B cell (primary cell): ENCODE measurements at regions not wholly inside any gene's neighbourhood (a gene's known extent, or its start where the extent isn't known, plus 50 kb on each side); places are given as distances from the start of the nearest gene placed in this dataset.
"Not testable (repeated sequence)": the region's sequence is repeated elsewhere in the genome, so short reads cannot be mapped to it uniquely, and the experiment has no call there.

Experiments
- ATAC-seq: fragments of 200-7000 bp; cut with Tn5 transposase; one replicate; pipeline ENCODE4 v1.10.0; 2021; ENCODE audit warnings: low read depth, mild to moderate bottlenecking, moderate number of reproducible peaks, moderate library complexity
- CTCF ChIA-PET: fragments of 350-600 bp; sonication (Branson Sonifier 250); formaldehyde crosslinking; loops from one replicate; lab custom pipeline; 2021; ENCODE audit warnings: antibody characterized with exemption, inconsistent platforms; lab: Charles Lee
- POLR2A ChIA-PET: fragments of 350-600 bp; sonication (Branson Sonifier 250); formaldehyde crosslinking; loops from one replicate; lab custom pipeline; 2021; ENCODE audit warnings: antibody characterized with exemption; lab: Charles Lee
- DNase-seq: peaks from one replicate; pipeline ENCODE4 v3.0.0; 2013
- H2AFZ ChIP-seq: 2 replicates; pipeline ENCODE4 v1.6.1; 2012; ENCODE audit warnings: mild to moderate bottlenecking, low read depth, low read length; ENCODE audit not compliant: insufficient read depth, poor library complexity, severe bottlenecking
- H3K27ac ChIP-seq, 2 donors: 1 replicate in 1 of 2; 2 replicates in 1 of 2; pipeline ENCODE4 v1.5.1; 2012 to 2013; ENCODE audit warnings: low read length in 2 of 2, mild to moderate bottlenecking in 2 of 2, moderate library complexity in 1 of 2
- H3K27me3 ChIP-seq, 4 experiments: fragments of 200-600 bp in 1 of 4; sonication (generic) in 1 of 4; replicated peaks in 1 of 4; 1 replicate in 2 of 4; 2 replicates in 2 of 4; pipeline versions ENCODE4 v1.6.1 to v1.7.0; 2013 to 2016; ENCODE audit warnings: low read length in 3 of 4, mild to moderate bottlenecking in 2 of 4, mixed read lengths in 1 of 4, moderate library complexity in 1 of 4; ENCODE audit not compliant: insufficient read depth in 4 of 4, control insufficient read depth in 3 of 4; ENCODE audit errors: control extremely low read depth in 1 of 4
- H3K36me3 ChIP-seq, 2 experiments: replicated peaks in 1 of 2; 1 replicate in 1 of 2; 2 replicates in 1 of 2; pipeline versions ENCODE4 v1.6.1 to v1.7.1; 2013; ENCODE audit warnings: low read length in 1 of 2; ENCODE audit not compliant: insufficient read depth in 2 of 2, control insufficient read depth in 1 of 2; ENCODE audit errors: control extremely low read depth in 1 of 2, extremely low read depth in 1 of 2
- H3K4me1 ChIP-seq, 2 donors: fragments of 200-600 bp in 1 of 2; sonication (generic) in 1 of 2; 1 replicate in 1 of 2; 2 replicates in 1 of 2; pipeline versions ENCODE4 v1.5.1 to v1.6.1; 2013 to 2017; ENCODE audit warnings: low read length in 2 of 2; ENCODE audit not compliant: control insufficient read depth in 2 of 2, insufficient read depth in 2 of 2
- H3K4me2 ChIP-seq: replicated peaks from 2 replicates; pipeline ENCODE3; 2012; ENCODE audit warnings: mild to moderate bottlenecking, low read depth, low read length; ENCODE audit not compliant: poor library complexity, severe bottlenecking
- H3K4me3 ChIP-seq, 5 experiments: fragments of 200-600 bp in 1 of 5; sonication (generic) in 1 of 5; 1 replicate in 3 of 5; 2 replicates in 2 of 5; pipeline versions ENCODE4 v1.5.1 to v1.7.0; 2011 to 2016; ENCODE audit warnings: low read length in 4 of 5, mild to moderate bottlenecking in 4 of 5, low read depth in 2 of 5, control low read depth in 1 of 5, moderate library complexity in 1 of 5; ENCODE audit not compliant: insufficient read depth in 1 of 5; ENCODE audit errors: control extremely low read depth in 1 of 5, extremely low read depth in 1 of 5
- H3K79me2 ChIP-seq: fragments of 200-600 bp; sonication (generic); one replicate; pipeline ENCODE4 v1.6.0; 2016; ENCODE audit warnings: low read length; ENCODE audit not compliant: control insufficient read depth, insufficient read depth
- H3K9ac ChIP-seq: fragments of 200-600 bp; sonication (generic); 2 replicates; pipeline ENCODE4 v1.6.1; 2017; ENCODE audit warnings: mild to moderate bottlenecking, low read length, moderate library complexity
- H3K9me3 ChIP-seq, 3 donors: one replicate each; pipeline versions ENCODE4 v1.6.1 to v1.7.1; 2013; ENCODE audit warnings: low read length in 2 of 3; ENCODE audit not compliant: control insufficient read depth in 2 of 3, insufficient read depth in 1 of 3; ENCODE audit errors: control extremely low read depth in 1 of 3
- H4K20me1 ChIP-seq: 2 replicates; pipeline ENCODE4 v1.6.0; 2012; ENCODE audit warnings: mild to moderate bottlenecking, low read length; ENCODE audit not compliant: insufficient read depth, control insufficient read depth, poor library complexity, severe bottlenecking
- H3K27ac Mint-ChIP-seq: one replicate; pipeline ENCODE4 v1.8.0; 2021; ENCODE audit warnings: mixed read lengths
- H3K27me3 Mint-ChIP-seq: one replicate; pipeline ENCODE4 v1.8.0; 2021; ENCODE audit warnings: mixed read lengths
- H3K4me1 Mint-ChIP-seq: one replicate; pipeline ENCODE4 v1.8.0; 2021; ENCODE audit warnings: mixed read lengths
- H3K4me3 Mint-ChIP-seq: one replicate; pipeline ENCODE4 v1.8.0; 2021; ENCODE audit warnings: mixed read lengths
- H3K9me3 Mint-ChIP-seq: one replicate; pipeline ENCODE4 v1.8.0; 2022; ENCODE audit warnings: mixed read lengths; ENCODE audit not compliant: insufficient read depth
- CTCF ChIP-seq: fragments of 200-600 bp; IDR thresholded peaks from one replicate; pipeline ENCODE4 v1.8.0; 2022; ENCODE audit warnings: antibody characterized with exemption, mild to moderate bottlenecking
- WGBS: methylation state at CpG from one replicate; pipeline ENCODE4 v1.1.5; 2013; ENCODE audit warnings: missing lambda C conversion rate; ENCODE audit not compliant: insufficient coverage; 5-methylcytosine and 5-hydroxymethylcytosine counted together
- intact Hi-C: fragments of 100-400 bp; cut with micrococcal nuclease; formaldehyde crosslinking; loops from one replicate; pipeline ENCODE4 v1.10.0; 2022

- ChIA-PET POLR2A (no interaction called here), CTCF (no interaction called here)
- H3K4me1 ChIP-seq, result no peaks in the 10 kb centered on the region
- no peak overlapping the region for H3K9ac ChIP-seq
- no peaks in the 10 kb centered on the region for H3K9me3 ChIP-seq
- no peak overlapping the region for H3K4me2 ChIP-seq
- no peak overlapping the region for H3K27ac ChIP-seq
- Mint-ChIP-seq H3K27ac (no peak overlapping the region), H3K4me3 (no peak overlapping the region), H3K4me1 (no peaks in the 10 kb centered on the region), H3K27me3 (no peaks in the 10 kb centered on the region), H3K9me3 (peaks cover 5% of the 10 kb centered on the region)
- intact Hi-C loops, result no loop called here
- H4K20me1 ChIP-seq, result no peaks in the 10 kb centered on the region
- ATAC-seq, result no peak
- no peaks in the 10 kb centered on the region for H3K36me3 ChIP-seq
- no CpG with 5 or more reads among the region's 2 CpGs for WGBS
- H3K27me3 ChIP-seq, result no peaks in the 10 kb centered on the region
- TF ChIP-seq CTCF, result no peak
- no peak overlapping the region for H3K4me3 ChIP-seq
- H2AFZ ChIP-seq, result no peak overlapping the region
- no peaks in the 10 kb centered on the region for H3K79me2 ChIP-seq
- DNase-seq, result no peak
Measured at GRCh38 chr4:125198916-125199315, 115.8 kb upstream of the FAT4 start.

- H3K27me3 Mint-ChIP-seq, CTCF ChIA-PET, intact Hi-C loops, H3K27me3 ChIP-seq, H3K9me3 Mint-ChIP-seq, H3K27ac Mint-ChIP-seq, DNase-seq, H3K79me2 ChIP-seq, H3K36me3 ChIP-seq, H3K27ac ChIP-seq, ATAC-seq, H3K9ac ChIP-seq, POLR2A ChIA-PET, H2AFZ ChIP-seq, H3K4me1 ChIP-seq, H3K4me2 ChIP-seq, H4K20me1 ChIP-seq, H3K4me1 Mint-ChIP-seq, H3K4me3 ChIP-seq, H3K4me3 Mint-ChIP-seq, H3K9me3 ChIP-seq: not testable (repeated sequence)
- WGBS, result 98% methylated on average over 29 of the region's 30 CpGs
Measured at GRCh38 chr4:125191874-125192459, 122.8 kb upstream of the FAT4 start.
